HG02840 (cell line): ENCODE measurements at regions not wholly inside any gene's neighbourhood (a gene's known extent, or its start where the extent isn't known, plus 50 kb on each side); places are given as distances from the start of the nearest gene placed in this dataset.

ENCODE experiments used
- ATAC-seq: cut with Tn5 transposase; IDR thresholded peaks from one replicate; pipeline ENCODE4 v1.9.1; 2021; ENCODE audit warnings: mild to moderate bottlenecking, moderate library complexity, moderate number of reproducible peaks; ENCODE audit not compliant: unreplicated experiment, low FRiP score

DNA sequence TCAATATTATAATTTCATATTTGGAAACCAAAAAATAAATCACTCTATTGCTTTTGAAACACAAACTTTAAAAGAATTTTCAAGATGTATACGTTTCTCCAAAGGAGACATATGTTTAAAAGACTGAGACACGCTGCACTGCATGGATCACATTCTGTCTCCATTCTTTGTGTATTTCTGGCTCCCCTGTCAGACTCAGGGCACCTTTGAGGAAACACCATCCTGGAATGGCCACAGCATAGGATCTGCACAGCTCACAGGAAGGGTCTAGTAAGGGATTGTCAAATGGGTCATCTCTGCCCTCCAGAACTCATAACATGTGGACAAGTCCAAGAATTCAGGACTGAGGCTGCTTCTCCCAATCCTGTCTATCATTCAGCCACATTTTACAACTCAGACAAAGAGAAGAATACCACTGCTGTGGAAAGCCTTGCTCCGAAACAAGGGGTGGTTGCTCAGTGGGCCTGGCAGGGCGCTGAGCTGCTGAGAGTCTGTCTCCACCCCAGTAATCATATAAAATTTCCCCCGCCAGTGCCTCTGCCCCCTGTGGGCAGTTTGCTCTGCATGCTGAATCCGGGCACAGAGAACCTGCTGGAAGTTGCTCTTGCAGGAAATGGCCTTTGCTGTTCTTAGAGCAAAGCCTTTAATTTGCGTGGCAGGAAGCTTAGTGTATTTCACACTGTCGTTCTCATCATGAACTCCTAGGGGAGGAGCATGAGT lies 85.3 kb upstream of the KLHL29 start:
- ATAC-seq: no peak

DNA sequence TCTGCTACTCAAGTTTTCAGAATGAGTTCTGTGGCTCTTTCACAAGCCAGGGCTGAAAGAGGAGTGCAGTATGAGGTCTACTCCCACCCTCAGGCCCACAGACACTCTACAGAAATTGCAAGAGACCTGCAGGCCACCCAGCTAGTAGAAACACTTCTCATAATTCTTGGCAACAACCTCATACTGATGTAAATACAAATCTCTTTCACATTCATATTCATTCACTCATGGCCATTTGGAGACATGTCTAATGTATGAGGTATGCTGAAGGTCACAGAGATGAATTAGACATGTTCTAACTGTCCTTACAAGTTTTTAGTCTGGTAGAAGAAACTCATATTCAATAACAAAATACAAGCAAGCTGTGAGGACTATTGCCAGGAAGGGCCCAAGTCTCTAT lies 83.8 kb upstream of the KLHL29 start:
- no peak for ATAC-seq

- no peak for ATAC-seq
These were observed 82.4 kb upstream of the KLHL29 start for GRCh38 chr2:23302591-23302990.

- ATAC-seq: no peak
These were observed 78.6 kb upstream of the KLHL29 start for GRCh38 chr2:23306401-23306800.

DNA sequence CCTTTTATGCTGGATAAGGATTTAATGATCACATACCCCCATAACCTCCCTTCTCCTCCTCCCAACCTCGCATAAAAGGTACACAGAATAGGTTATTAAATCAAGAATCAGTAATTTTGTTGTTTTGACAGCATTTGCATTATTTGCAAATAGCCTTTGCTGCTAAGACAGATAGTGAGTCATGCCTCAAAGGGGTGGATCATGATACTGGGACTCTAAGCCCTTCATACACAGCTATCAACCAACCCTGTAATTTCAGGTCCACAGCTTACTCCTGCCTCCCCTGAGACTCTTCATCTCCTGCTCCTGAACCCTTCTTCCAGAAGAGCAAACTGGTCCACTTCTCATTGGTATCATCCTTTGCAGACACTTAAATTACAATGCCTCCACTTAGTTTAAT lies 73.8 kb upstream of the KLHL29 start:
- no peak for ATAC-seq

DNA sequence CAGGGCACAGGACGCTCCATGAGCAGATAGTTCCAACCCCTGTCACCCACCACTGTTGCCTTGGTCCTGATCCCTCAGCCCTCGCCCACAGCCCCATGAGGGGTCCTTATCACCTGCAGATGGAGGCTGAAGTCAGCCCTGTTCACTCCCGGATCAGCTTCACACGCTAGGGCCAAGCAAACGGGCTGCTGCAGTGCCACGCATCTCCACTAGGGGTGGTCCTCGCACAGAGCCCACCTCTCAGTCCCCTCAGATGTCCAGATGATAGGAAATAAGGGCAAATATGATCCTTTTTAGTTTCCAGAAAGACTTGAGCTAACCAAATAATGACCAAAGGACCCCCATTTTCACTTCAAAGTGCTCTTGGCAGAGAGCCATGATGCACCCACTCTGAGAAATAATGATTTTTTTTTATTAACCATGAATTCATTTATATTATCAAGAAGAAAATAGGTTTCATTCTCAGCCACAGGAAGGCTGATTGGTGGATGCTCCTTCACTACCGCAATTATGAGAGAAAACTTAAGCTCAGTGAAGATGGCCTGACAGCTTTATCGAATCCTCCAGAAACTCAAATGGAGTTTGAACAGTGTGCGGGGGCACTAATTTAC lies 71.9 kb upstream of the KLHL29 start:
- ATAC-seq: no peak

- no peak for ATAC-seq
These were observed 70.3 kb upstream of the KLHL29 start for GRCh38 chr2:23314687-23315086.

DNA sequence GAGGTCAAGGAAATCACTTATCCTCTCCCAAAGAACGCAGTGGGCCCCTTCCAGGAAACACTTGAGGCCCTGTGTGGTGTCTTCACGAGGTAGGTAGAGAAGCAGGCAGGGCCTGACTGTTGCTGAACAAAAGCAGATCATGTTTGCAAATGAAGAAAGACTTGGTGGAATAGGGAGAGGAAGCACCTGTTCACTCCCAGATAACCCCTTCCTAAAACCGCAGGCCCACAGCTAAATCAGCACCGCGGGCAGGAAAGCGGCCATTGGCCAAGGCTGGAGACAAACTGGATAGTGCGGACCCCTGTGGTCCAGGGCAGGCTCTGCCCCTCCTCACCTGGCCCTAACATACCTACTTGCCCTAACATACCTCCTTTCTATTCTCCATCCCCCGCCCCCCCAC lies 64.9 kb upstream of the KLHL29 start:
- ATAC-seq: no peak

DNA sequence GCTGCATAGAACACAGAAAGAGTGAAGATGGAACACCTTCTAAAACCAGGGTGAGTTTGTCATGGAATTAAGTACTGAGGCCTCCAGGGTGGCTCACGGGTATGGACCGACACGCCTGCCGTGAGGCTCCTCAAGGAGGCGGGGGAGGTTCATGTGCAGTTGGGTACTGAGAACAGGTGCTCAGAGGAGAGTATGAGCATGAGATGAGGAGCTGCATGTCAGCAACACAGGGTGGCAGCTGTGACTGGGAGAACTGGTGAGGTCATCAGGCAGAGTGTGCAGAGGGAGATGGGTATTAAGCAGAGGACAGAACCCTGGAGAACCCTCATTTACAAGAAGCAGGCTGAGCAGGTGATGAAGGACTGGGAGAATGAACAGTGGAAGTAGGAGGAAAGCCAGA lies 63.2 kb upstream of the KLHL29 start:
- ATAC-seq: no peak

GRCh38 chr2:23322567-23323197 lies 62.3 kb upstream of the KLHL29 start:
- ATAC-seq: no peak

- ATAC-seq: no peak
These were observed 61.6 kb upstream of the KLHL29 start for GRCh38 chr2:23323198-23323916.

DNA sequence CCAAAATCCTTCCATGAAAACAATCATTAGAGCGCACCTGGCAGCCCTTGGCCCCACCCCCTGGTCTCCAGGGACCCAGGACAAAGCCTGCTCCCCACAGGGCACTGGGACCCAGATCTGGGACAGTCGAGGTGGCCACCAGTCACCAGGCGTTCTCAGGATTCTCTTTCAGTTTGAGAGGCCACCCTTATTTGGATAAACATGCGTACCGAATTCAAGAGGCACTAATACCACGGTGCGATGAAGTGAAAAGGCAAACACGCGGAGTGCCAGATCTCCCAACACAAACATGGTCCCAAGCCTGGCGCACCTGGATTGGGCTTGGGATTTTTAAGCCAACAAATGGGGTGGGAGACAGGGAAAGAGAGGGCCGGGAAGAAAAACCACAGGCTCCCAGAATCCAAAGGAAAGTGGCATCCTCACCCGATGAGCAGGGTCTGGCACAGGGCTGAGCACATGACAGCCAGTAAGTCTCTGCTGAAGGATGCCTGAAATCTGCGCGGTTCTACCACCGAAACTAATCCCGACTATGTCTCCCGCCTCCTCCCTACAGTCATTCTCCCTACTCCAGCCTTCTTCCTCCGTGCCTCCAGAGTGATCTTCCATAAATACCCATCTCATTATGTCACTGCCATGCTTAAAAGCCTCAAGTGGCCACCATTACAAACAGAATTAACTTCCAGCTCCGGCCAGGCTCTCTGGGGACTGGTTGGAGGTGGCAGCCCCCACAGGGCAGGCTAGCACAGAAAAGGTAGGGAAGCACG lies 60.9 kb upstream of the KLHL29 start:
- no peak for ATAC-seq

GRCh38 chr2:23326330-23326729 lies 58.6 kb upstream of the KLHL29 start:
- ATAC-seq: no peak

DNA sequence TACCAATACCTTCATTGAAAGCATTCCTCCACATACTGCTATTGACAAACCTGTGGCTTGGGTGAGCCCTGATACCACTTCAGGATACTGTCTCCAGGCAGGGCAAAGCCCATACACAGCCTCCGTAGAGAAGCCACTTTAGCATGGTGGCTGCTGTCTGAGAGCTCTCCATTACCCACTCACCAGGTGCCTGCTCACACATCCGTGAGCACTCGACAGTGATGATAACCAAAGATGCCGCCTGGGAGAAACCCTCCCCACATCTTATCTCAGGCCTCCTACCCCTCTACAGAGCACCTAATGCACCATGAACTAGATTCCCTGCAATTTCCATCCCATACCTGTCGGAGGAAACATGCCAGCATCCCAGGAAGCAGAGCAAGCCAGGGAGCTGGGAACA lies 57.6 kb upstream of the KLHL29 start:
- ATAC-seq: no peak

DNA sequence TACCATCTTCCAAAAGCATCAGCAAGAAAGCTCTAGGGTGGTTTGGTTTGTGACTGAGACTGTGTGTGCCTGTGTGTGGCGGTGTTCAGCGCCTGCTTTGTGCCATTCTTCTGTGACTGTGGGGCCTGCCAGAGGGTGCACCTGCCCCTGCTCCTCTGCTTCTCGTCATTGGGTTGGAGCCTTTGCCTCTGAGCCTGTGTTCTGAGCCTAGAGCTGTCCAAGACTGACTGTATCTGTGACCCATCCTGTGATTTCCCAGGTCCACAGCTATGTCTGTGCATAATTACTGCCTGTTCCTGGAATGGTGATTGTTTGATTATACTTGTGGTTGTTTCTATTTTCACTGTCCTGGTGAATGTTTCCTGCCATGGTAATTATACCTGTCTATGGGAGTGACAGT lies 57.1 kb upstream of the KLHL29 start:
- ATAC-seq: no peak

DNA sequence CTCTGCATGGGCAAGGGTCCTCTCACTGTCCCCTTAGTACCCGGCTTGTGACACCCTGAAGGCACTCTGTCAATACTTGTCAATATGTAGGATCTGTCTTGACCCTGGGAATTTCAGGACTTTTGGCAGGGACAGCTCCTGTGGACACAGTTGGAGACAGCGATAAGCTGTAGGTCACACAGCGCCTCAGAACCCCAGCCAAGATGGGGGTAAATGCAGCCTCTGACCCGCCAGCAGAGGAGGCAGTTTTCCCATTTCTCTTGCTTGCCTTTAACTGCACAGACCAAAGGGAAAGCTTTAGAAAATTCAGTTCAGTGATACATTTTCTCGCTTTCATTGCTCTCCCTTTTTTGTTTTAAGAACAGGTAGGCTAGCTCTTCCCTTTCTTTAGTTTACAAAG lies 54.8 kb upstream of the KLHL29 start:
- no peak for ATAC-seq
